GM21825 (cell line): ENCODE measurements at regions not wholly inside any gene's neighbourhood (a gene's known extent, or its start where the extent isn't known, plus 50 kb on each side); places are given as distances from the start of the nearest gene placed in this dataset.
"Not testable (repeated sequence)": the region's sequence is repeated elsewhere in the genome, so short reads cannot be mapped to it uniquely, and the experiment has no call there.

Experiments used
- ATAC-seq: cut with Tn5 transposase; IDR thresholded peaks from one replicate; pipeline ENCODE4 v1.9.1; 2021; ENCODE audit warnings: mild to moderate bottlenecking, moderate library complexity; ENCODE audit not compliant: unreplicated experiment

DNA sequence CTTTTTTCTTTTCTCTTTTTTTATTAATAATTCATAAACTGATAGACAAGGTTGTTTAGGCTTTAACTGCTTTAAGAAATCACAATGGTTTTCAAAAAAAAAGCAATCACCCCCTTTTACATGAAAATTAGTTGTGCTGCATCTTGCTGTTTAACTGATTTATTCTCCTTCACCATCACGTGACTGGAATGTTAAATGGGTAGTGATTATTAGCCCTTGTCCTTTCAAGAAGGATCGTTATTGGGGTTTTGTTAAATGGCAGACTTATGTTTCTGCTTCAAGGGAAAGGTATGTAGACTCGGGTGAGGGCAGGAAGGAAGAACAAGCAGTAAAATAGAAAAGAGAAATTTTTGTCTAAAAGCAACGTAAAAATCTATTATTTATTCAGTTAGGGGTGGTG lies 175.6 kb upstream of the TLE4 start:
- no peak for ATAC-seq

GRCh38 chr9:79403495-79403894 lies 168.3 kb upstream of the TLE4 start:
- no peak for ATAC-seq

GRCh38 chr9:79408200-79408599 lies 163.6 kb upstream of the TLE4 start:
- ATAC-seq: no peak

GRCh38 chr9:79408617-79409016 lies 163.1 kb upstream of the TLE4 start:
- ATAC-seq: no peak

DNA sequence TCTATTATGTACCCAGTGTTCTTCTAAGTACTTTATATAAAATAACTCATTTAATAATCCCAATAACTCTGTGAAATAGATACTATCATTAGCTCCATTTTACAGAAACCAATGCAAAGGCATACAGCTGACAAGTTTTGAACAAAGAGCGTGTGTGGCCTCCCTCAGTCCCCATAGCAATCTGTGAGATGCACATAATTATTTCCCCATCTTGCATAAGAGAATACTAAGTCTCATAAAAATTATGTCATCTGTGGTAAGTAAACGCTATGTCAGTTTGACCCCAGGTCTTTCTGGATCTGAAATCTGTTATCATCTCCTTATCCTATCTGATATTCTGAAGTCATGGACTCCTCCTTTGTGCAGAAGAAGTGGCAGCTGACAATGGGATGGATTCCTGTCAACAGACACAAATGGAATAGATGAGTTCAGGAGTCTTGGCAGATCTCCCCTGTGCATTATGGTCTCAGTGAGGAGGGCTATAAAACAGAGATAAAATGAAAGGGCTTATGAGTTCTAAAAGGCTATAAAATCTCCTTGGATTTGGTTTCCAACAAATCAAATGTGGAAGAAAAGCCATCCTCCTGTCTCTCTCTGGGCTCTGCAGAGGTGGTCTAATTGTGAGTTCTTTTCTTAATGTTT lies 162.5 kb upstream of the TLE4 start:
- ATAC-seq: no peak

DNA sequence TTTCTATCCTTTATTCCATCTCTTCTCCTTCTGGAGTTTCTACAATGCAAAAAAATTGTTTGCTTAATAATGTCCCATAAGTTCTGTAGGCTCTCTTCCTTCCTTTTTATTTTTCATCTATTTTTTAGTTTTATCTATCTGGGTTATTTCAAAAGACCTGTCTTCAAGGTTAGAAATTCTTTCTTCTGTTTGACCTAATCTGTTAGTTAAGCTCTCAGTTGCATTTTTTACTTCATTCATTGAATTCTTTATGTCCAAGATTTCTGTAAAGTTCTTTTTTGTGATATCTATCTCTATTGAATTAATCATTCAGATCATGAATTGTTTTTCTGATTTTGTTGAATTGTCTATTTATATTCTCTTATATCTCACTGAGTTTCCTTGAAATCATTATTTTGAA lies 145.9 kb upstream of the TLE4 start:
- ATAC-seq: no peak

- no peak for ATAC-seq
Measured at GRCh38 chr9:79428422-79428821, 143.3 kb upstream of the TLE4 start.

DNA sequence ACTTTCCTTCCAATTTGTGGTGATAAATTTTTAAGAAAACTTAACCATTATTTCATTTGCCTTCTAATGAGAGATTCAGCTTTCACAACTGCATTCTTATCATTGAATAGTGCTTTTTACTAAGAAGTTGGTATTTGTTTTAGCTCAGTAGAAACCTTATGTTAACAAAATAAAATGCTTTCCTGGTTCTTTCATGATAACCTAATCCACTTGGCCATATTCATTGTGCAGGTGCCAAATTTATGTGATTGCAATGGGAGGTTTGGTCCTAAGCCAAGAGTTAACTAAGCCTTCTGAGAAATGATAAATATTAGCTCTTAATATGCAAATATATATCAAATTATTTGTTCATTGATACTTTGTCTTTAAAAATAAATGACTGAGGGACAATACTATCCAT lies 141.1 kb upstream of the TLE4 start:
- ATAC-seq: no peak

DNA sequence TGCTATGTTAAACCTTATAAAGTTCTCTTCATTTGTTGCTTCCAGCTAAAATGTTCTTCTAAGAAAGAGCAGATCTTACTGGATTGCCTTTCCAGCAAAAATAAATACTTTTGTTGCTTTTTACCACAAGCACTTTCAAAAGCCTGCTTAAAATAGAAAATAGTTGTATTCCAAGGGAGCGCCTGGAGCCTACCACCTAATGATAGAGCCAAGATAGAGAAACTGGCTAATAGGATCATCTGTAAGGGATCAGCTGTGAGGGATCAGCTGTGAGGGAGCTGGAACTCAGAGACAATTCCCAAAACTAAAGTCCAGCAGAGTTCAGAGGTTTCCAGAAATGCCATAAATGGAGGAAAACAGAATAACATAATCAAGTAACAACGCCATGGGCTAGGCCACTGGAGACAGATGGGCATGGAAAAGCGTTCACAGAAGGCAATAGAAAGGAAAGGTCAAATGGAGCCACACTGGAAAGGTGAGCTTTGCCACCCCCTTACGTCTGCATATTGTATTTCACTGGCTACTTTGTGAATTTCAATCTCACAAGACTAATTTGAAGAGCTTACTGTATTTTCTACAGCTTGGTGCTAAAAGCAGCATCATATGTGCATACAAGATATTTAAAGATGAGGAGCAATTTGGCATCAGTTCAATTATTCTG lies 140.6 kb upstream of the TLE4 start:
- ATAC-seq: no peak

DNA sequence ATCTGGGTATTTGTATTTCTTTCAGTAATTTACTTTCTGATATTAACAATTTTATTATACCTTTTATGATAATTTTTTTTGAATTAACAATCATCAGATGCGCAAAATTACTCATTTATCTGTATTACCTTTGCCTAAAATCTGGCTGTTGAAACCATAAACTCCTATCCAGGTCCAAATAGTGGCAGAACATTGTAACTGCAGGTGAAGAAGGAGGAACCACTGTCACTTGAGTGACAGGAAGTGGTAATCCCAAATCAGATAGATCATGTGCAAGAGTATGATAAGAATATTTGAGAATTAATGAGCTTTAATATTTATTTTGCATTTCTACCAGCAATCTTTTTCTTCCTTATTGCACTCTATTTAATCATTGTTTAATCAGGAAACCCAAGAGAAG lies 139.3 kb upstream of the TLE4 start:
- no peak for ATAC-seq

- no peak for ATAC-seq
Measured at GRCh38 chr9:79433703-79434102, 138.1 kb upstream of the TLE4 start.

- ATAC-seq: not testable (repeated sequence)
Measured at GRCh38 chr9:79439221-79439620, 132.5 kb upstream of the TLE4 start.

GRCh38 chr9:79446523-79447307 lies 125.0 kb upstream of the TLE4 start:
- no peak for ATAC-seq

DNA sequence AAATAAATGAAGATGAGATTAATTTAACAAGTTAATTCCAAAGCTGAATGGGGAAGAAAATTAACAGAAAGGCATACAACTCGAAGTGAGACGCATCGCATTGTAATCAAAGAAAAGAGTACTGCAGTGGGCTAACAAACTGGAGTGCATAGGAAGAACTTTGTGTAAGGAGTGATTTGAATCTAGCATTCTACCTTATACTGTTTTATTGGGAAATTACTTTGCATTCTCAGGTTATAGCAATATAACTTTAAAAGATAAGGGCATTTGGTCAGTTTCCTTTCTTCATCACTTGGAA lies 124.5 kb upstream of the TLE4 start:
- ATAC-seq: no peak

DNA sequence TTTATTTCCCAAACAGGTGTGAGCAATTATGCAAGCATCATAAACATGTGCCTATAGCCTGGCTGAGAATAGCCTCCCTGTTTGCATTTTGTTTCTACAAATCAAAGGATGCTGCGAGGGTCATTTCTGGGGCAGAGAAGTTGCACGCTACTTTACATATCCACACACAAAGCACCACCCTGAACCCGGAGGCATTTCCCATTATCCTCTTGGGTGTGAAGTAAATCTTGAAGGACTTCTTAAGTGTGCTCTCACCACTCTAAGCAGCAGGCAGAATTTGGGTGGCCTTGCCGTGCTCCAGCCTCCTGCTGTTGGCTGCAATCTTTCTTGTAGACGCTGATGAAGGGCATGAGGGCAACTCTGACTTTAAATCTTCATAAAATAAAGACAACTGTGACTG lies 124.0 kb upstream of the TLE4 start:
- ATAC-seq: no peak

GRCh38 chr9:79452265-79452664 lies 119.5 kb upstream of the TLE4 start:
- no peak for ATAC-seq

DNA sequence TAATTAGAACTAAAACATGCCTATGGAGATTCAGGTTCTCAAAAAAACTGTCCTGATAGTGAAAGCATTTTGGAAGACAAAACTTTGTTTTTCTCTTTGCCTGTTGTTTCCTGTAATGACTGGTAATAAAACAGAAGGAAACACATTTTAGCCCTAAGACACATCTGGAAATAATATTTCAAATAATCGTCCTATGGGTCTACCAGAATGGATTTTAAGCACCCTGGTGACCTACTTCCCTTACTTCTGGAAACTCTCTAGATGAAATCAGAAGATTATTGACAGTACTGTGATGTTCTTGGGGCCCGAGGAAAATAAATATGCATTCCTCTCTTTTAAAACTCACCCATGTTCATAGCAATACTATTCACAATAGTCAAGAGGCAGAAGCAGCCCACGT lies 110.1 kb upstream of the TLE4 start:
- ATAC-seq: no peak

DNA sequence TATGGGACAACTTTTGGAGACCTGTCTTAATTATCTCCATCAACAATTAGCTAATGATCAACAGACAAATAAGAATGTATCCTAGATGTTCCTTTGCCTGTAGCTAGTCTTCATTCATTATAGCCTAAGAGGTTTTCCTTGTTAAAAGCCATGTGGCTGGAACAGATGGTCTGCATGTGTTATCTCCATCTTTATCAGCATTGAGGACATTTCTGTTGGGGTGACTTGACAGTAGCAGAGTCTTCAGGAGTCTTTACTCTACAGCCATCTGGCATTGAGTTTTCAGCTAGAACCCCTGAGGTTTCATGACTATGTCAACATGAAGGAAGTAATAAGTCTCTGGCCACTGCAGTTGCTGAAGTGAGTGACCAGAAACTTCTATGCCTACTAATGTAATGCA lies 106.6 kb upstream of the TLE4 start:
- ATAC-seq: no peak

- no peak for ATAC-seq
Measured at GRCh38 chr9:79469164-79469563, 102.6 kb upstream of the TLE4 start.

DNA sequence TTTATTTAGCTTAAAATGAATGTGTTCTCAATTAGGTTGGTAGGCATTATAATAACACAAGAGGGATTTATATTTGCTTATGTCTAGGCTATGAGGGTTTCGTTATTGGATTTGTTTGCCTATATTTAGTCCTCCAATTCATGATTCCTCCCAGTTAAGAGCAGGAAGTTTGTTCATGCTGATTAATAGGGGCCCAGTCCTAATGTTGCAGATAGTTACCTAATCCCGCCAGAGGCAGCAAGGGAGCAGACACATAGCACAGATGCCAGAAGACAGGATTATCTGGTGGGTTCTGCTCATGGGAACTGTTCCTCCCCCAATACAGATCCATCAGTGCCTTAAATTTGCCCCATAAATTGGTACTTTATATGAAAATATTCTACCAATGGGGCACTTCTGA lies 100.8 kb upstream of the TLE4 start:
- ATAC-seq: no peak

GRCh38 chr9:79471580-79472543 lies 99.9 kb upstream of the TLE4 start:
- ATAC-seq: no peak
